RWPE2 (cell line): ENCODE measurements at regions not wholly inside any gene's neighbourhood (a gene's known extent, or its start where the extent isn't known, plus 50 kb on each side); places are given as distances from the start of the nearest gene placed in this dataset.

Source experiments
- ATAC-seq: fragments of 200-7000 bp; cut with Tn5 transposase; 3 replicates; pipeline ENCODE4 v1.9.1; 2021; ENCODE audit warnings: low read depth
- DNase-seq: peaks from one replicate; pipeline ENCODE4 v3.0.0-alpha.2; 2020; ENCODE audit warnings: low spot score
- H3K27ac ChIP-seq: fragments of 450-650 bp; 2 replicates; pipeline ENCODE4 v1.5.1; 2017; ENCODE audit warnings: mild to moderate bottlenecking; ENCODE audit not compliant: poor library complexity, severe bottlenecking
- H3K27me3 ChIP-seq: fragments of 250-450 bp; sonication (Bioruptor Pico); 2 replicates; pipeline ENCODE4 v1.5.1; 2021; ENCODE audit warnings: mild to moderate bottlenecking, moderate library complexity; ENCODE audit not compliant: insufficient read depth, poor library complexity, severe bottlenecking
- H3K36me3 ChIP-seq: fragments of 250-450 bp; sonication (Bioruptor Pico); 2 replicates; pipeline ENCODE4 v1.5.1; 2020; ENCODE audit warnings: low read depth, mild to moderate bottlenecking, moderate library complexity
- H3K4me1 ChIP-seq: fragments of 250-450 bp; sonication (Bioruptor Pico); 2 replicates; pipeline ENCODE4 v1.5.1; 2021; ENCODE audit warnings: mild to moderate bottlenecking, moderate library complexity; ENCODE audit not compliant: insufficient read depth, poor library complexity, severe bottlenecking
- H3K4me3 ChIP-seq: fragments of 250-450 bp; sonication (Bioruptor Pico); 2 replicates; pipeline ENCODE4 v1.5.1; 2021; ENCODE audit warnings: mild to moderate bottlenecking, moderate library complexity; ENCODE audit not compliant: severe bottlenecking
- H3K9me3 ChIP-seq: fragments of 250-450 bp; sonication (Bioruptor Pico); 2 replicates; pipeline ENCODE4 v1.5.1; 2021; ENCODE audit warnings: mild to moderate bottlenecking, moderate library complexity; ENCODE audit not compliant: severe bottlenecking
- CTCF ChIP-seq: fragments of 450-650 bp; IDR thresholded peaks from one replicate; pipeline ENCODE4 v1.5.1; 2017; ENCODE audit warnings: mild to moderate bottlenecking, moderate library complexity; ENCODE audit not compliant: poor library complexity, severe bottlenecking

GRCh38 chr2:118557791-118558190, 289.7 kb downstream of the EN1 start:
- no peak overlapping the region for H3K27ac ChIP-seq
- DNase-seq (no peak), ATAC-seq (no peak)
- no peak for TF ChIP-seq CTCF
- H3K4me3 ChIP-seq: no peak overlapping the region
- no peaks in the 10 kb centered on the region for H3K36me3 ChIP-seq
- H3K27me3 ChIP-seq: no peaks in the 10 kb centered on the region
- no peaks in the 10 kb centered on the region for H3K9me3 ChIP-seq
- H3K4me1 ChIP-seq: no peaks in the 10 kb centered on the region

GRCh38 chr2:118557016-118557415, 290.4 kb downstream of the EN1 start:
- DNase-seq (no peak), ATAC-seq (no peak)
- no peak for TF ChIP-seq CTCF
- no peak overlapping the region for H3K4me3 ChIP-seq
- no peak overlapping the region for H3K27ac ChIP-seq
- no peaks in the 10 kb centered on the region for H3K4me1 ChIP-seq
- H3K27me3 ChIP-seq: no peaks in the 10 kb centered on the region
- H3K9me3 ChIP-seq: no peaks in the 10 kb centered on the region
- no peaks in the 10 kb centered on the region for H3K36me3 ChIP-seq

GRCh38 chr2:118554616-118555015, 292.8 kb downstream of the EN1 start:
- TF ChIP-seq CTCF: peak; percentile 45
- no peaks in the 10 kb centered on the region for H3K36me3 ChIP-seq
- no peaks in the 10 kb centered on the region for H3K9me3 ChIP-seq
- H3K4me3 ChIP-seq: no peak overlapping the region
- no peak for DNase-seq
- no peaks in the 10 kb centered on the region for H3K27me3 ChIP-seq
- H3K27ac ChIP-seq: no peak overlapping the region
- no peaks in the 10 kb centered on the region for H3K4me1 ChIP-seq
- no peak for ATAC-seq

GRCh38 chr2:118549503-118549902, 297.9 kb downstream of the EN1 start:
- DNase-seq: no peak
- Histone ChIP-seq H3K9me3 (no peaks in the 10 kb centered on the region), H3K4me3 (no peak overlapping the region), H3K27me3 (peaks cover 3% of the 10 kb centered on the region), H3K27ac (no peak overlapping the region), H3K36me3 (no peaks in the 10 kb centered on the region), H3K4me1 (no peaks in the 10 kb centered on the region)
- no peak for ATAC-seq
- TF ChIP-seq CTCF: no peak

- ATAC-seq (no peak), DNase-seq (no peak)
- Histone ChIP-seq H3K36me3 (no peaks in the 10 kb centered on the region), H3K27me3 (peaks cover 3% of the 10 kb centered on the region), H3K27ac (no peak overlapping the region), H3K9me3 (no peaks in the 10 kb centered on the region), H3K4me1 (no peaks in the 10 kb centered on the region), H3K4me3 (no peak overlapping the region)
- TF ChIP-seq CTCF: no peak
Measured at GRCh38 chr2:118548880-118549488, 298.5 kb downstream of the EN1 start.
